Activated CD4-positive, alpha-beta T cell treated with anti-CD3 and anti-CD28 coated beads, Interleukin-2, amount 10 ng/mL, durations not matched to agents 24 days and 14 days (primary cell): ENCODE measurements at regions not wholly inside any gene's neighbourhood (a gene's known extent, or its start where the extent isn't known, plus 50 kb on each side); places are given as distances from the start of the nearest gene placed in this dataset.

Source experiments
- DNase-seq: peaks from one replicate; pipeline ENCODE4 v3.0.0; 2022
- H3K27ac Mint-ChIP-seq: one replicate; pipeline ENCODE4 v1.8.0; 2022; ENCODE audit warnings: mild to moderate bottlenecking, mixed read lengths
- H3K27me3 Mint-ChIP-seq: one replicate; pipeline ENCODE4 v1.8.0; 2022; ENCODE audit warnings: mixed read lengths
- H3K36me3 Mint-ChIP-seq: one replicate; pipeline ENCODE4 v1.8.0; 2022; ENCODE audit warnings: low read depth, mild to moderate bottlenecking, mixed read lengths
- H3K4me1 Mint-ChIP-seq: one replicate; pipeline ENCODE4 v1.8.0; 2021; ENCODE audit warnings: mixed read lengths
- H3K4me3 Mint-ChIP-seq: one replicate; pipeline ENCODE4 v1.8.0; 2022; ENCODE audit warnings: mild to moderate bottlenecking, moderate library complexity, mixed read lengths
- H3K9me3 Mint-ChIP-seq: one replicate; pipeline ENCODE4 v1.8.0; 2021; ENCODE audit warnings: mixed read lengths
- intact Hi-C: fragments of 100-400 bp; cut with micrococcal nuclease; formaldehyde crosslinking; loops from one replicate; pipeline ENCODE4 v1.15.1; 2023

GRCh38 chr17:409848-410542, 57.4 kb upstream of the RPH3AL start:
- H3K4me3 Mint-ChIP-seq, result peak overlapping the region; percentile 93
- peak; percentile 100 for DNase-seq
- H3K9me3 Mint-ChIP-seq, result peaks cover 3% of the 10 kb centered on the region
- H3K27me3 Mint-ChIP-seq, result peaks cover 5% of the 10 kb centered on the region
- H3K4me1 Mint-ChIP-seq, result peaks cover 57% of the 10 kb centered on the region
- peak overlapping the region; percentile 100 for H3K27ac Mint-ChIP-seq
- peaks cover 50% of the 10 kb centered on the region for H3K36me3 Mint-ChIP-seq
- intact Hi-C loops, result loop anchor here (2.0 to 5.0 kb wide), 2 partner anchors 277 to 341 kb away; no protein-coding TSS in a partner anchor

- H3K27me3 Mint-ChIP-seq, result peaks cover 5% of the 10 kb centered on the region
- H3K9me3 Mint-ChIP-seq, result peaks cover 3% of the 10 kb centered on the region
- H3K4me1 Mint-ChIP-seq, result peaks cover 53% of the 10 kb centered on the region
- H3K36me3 Mint-ChIP-seq, result peaks cover 47% of the 10 kb centered on the region
- intact Hi-C loops, result no loop called here
- H3K27ac Mint-ChIP-seq, result peak overlapping the region; percentile 100
- H3K4me3 Mint-ChIP-seq, result peak overlapping the region; percentile 93
- DNase-seq, result no peak
These were observed 56.8 kb upstream of the RPH3AL start for GRCh38 chr17:409308-409847.

GRCh38 chr17:404703-405102, 52.1 kb upstream of the RPH3AL start:
- Mint-ChIP-seq H3K9me3 (no peaks in the 10 kb centered on the region), H3K27ac (no peak overlapping the region), H3K27me3 (peaks cover under 1% of the 10 kb centered on the region), H3K36me3 (peaks cover 31% of the 10 kb centered on the region), H3K4me1 (peaks cover 15% of the 10 kb centered on the region), H3K4me3 (no peak overlapping the region)
- intact Hi-C loops, result no loop called here
- DNase-seq, result no peak
